Upper lobe of right lung (tissue), 1 donor: ENCODE measurements at regions not wholly inside any gene's neighbourhood (a gene's known extent, or its start where the extent isn't known, plus 50 kb on each side); places are given as distances from the start of the nearest gene placed in this dataset.
"Not testable (repeated sequence)": the region's sequence is repeated elsewhere in the genome, so short reads cannot be mapped to it uniquely, and the experiment has no call there.

ENCODE experiments used
- ATAC-seq: fragments of 200-7000 bp; cut with Tn5 transposase; one replicate; pipeline ENCODE4 v1.9.1; 2020; ENCODE audit warnings: mild to moderate bottlenecking, moderate library complexity
- DNase-seq: peaks from one replicate; pipeline ENCODE4 v3.0.0-alpha.2; 2020
- H3K27ac ChIP-seq: fragments of 200-600 bp; one replicate; pipeline ENCODE4 v1.8.0; 2022
- H3K27me3 ChIP-seq: fragments of 200-600 bp; one replicate; pipeline ENCODE4 v1.8.0; 2022; ENCODE audit warnings: mild to moderate bottlenecking
- H3K36me3 ChIP-seq: fragments of 200-600 bp; one replicate; pipeline ENCODE4 v1.8.0; 2022
- H3K4me1 ChIP-seq: fragments of 200-600 bp; one replicate; pipeline ENCODE4 v1.8.0; 2022
- H3K4me3 ChIP-seq: fragments of 200-600 bp; one replicate; pipeline ENCODE4 v1.8.0; 2022; ENCODE audit warnings: mild to moderate bottlenecking
- H3K9me3 ChIP-seq: fragments of 200-600 bp; one replicate; pipeline ENCODE4 v1.8.0; 2022
- intact Hi-C: fragments of 100-400 bp; cut with DNase I; formaldehyde crosslinking; loops from one replicate; pipeline ENCODE4 v1.11.0; 2022
- donor health status: DM: no; HTN: yes; CAD: no; lungs with severe emphysema.

DNA sequence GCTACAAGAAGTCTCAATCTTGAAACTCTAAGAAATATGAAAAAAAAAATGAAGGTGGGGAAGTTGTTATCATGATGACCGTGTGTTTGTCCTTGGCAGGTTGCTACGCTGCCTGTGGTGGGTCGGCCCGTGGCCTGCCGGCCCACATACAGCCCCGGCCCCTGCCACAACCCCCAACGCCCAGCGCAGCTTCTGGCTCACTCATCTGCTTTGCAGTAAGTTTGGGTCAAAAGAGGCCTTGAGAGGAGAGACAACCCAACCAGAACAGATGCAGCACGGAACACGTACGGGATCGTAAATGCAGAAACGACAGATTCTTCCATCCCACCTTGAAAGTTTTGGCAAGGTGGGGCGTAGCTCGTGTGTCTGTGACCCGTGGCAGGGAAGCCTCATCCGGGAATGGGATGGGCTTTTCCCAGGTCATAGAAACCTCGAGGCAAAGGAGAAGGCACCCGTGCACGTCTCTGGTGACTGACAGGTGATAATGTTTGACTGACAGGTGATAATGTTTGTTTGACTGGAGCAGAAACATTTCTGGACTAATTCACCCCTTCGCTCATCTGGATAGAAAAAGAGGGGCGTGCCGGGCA is 206.1 kb upstream of the ZNF469 start:
- ATAC-seq, intact Hi-C loops: not testable (repeated sequence)

GRCh38 chr16:88178251-88178650 is 204.5 kb upstream of the ZNF469 start:
- H3K9me3 ChIP-seq, intact Hi-C loops, H3K4me3 ChIP-seq, H3K36me3 ChIP-seq, H3K4me1 ChIP-seq, H3K27me3 ChIP-seq, H3K27ac ChIP-seq: not testable (repeated sequence)
- ATAC-seq (peak; percentile 20), DNase-seq (peak; percentile 23)

More for the DNA sequence above, 206.1 kb upstream of the ZNF469 start:
- not testable (repeated sequence) for H3K36me3 ChIP-seq, H3K4me1 ChIP-seq, H3K4me3 ChIP-seq, H3K27me3 ChIP-seq, H3K9me3 ChIP-seq, H3K27ac ChIP-seq
- peak; percentile 48 for DNase-seq

DNA sequence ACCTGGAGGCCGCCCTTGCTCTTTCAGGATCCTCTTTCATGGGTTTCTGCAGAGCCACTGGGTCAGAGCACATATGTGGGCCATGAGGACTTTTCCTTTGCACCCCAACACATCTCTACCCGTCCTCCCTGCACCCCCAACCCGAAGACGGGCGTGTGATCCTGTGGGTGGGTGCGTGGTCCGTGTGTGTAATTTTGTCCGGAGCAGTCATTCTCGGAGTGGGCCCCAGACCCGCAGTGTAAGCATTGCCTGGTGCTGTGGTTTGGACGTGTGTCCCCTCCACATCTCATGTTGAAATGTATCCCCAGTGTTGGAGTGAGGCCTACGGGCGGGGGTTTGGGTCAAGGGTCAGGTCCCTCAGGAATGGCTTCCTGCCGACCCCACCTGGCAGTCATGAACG is 203.9 kb upstream of the ZNF469 start:
- ATAC-seq, H3K4me3 ChIP-seq, H3K4me1 ChIP-seq, H3K27me3 ChIP-seq, H3K36me3 ChIP-seq, intact Hi-C loops, H3K27ac ChIP-seq, H3K9me3 ChIP-seq: not testable (repeated sequence)
- peak; percentile 36 for DNase-seq

- H3K4me3 ChIP-seq, H3K27ac ChIP-seq, H3K36me3 ChIP-seq, H3K4me1 ChIP-seq, H3K27me3 ChIP-seq, intact Hi-C loops, ATAC-seq, H3K9me3 ChIP-seq: not testable (repeated sequence)
- DNase-seq: peak; percentile 40
Observed at GRCh38 chr16:88182967-88183881, 199.5 kb upstream of the ZNF469 start.

DNA sequence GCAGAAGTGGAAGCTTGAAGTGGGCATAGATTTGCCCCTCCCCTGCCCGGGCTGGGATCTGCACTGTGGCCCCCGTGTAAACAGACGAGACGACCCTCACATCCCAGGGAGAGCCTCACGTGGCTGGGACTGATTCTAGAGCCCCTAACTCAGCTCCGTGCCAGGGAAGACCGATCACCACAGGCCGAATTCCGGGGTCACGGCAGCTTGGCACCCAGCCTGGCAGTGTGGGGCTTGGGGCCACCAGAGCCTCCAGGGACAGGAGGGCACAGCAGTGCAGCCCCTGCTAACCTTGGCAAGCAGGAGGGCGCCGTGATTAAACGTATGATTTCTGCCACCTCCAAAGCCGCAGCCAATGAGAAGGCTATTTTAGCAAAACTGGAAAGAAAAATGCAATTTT is 198.7 kb upstream of the ZNF469 start:
- H3K27ac ChIP-seq, H3K4me3 ChIP-seq, intact Hi-C loops, H3K36me3 ChIP-seq, H3K9me3 ChIP-seq, H3K27me3 ChIP-seq, ATAC-seq, H3K4me1 ChIP-seq: not testable (repeated sequence)
- peak; percentile 36 for DNase-seq

- H3K36me3 ChIP-seq, H3K4me3 ChIP-seq, H3K27ac ChIP-seq, ATAC-seq, intact Hi-C loops, H3K4me1 ChIP-seq, H3K9me3 ChIP-seq, H3K27me3 ChIP-seq: not testable (repeated sequence)
- peak; percentile 38 for DNase-seq
Observed at GRCh38 chr16:88184566-88185355, 198.0 kb upstream of the ZNF469 start.

DNA sequence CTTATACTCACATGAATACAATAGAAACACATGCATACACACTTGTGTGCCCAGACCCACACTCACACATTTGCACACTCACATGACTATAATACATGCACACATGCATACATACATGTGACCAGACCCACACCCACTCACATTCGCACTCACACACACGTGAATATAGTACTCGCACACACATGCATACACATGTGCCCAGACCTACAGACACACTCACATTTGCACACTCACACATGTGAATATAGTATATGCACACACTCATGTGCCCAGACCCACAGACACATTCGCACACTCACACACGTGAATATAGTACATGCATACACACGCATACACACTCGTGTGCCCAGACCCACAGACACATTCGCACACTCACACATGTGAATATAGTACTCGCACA is 197.4 kb upstream of the ZNF469 start:
- intact Hi-C loops, H3K27me3 ChIP-seq, ATAC-seq, H3K27ac ChIP-seq, H3K4me1 ChIP-seq, H3K9me3 ChIP-seq, DNase-seq, H3K36me3 ChIP-seq, H3K4me3 ChIP-seq: not testable (repeated sequence)

DNA sequence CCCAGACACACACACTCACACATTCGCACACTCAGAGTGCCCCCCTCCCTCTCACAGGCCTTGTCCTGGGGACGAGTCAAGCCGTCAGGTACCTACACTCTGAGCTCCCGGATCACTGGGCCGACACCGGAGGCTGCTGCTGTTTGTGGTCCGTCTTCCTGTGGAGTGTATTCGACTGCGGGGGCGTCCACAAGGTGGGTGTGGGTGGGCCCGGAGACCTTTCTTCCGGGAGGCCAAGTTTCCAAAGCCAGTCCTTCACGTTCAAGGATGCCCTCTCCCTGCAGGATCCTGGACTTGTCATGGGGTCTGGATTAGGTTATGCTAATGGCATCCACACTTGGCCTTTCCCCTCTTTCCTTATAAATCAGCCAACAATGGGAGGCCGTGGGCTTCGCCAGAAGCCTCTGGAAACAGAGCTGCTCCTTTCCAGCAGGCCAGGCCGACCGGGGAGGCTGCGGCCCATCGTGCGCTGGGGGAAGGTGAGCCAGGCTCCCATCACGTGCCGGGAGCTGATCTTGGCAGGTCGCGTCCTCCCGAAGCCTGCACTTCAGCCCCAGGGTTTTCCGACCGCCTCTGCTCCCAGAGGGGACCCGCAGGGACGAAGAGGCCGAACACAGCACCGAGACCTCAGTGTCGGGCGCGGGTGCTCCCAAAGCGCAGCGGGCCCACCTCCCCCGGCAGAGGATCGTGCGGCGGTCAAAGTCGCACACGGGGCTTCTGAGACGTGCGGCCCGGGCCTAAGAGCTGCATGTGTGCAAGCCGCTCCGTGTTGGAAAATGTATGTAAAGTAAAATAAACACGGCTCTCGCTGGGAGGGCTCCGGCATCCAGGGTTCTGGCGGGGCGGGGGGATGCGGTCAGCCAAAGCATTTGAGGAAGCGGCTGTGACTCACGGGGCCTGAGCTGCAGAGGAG is 196.5 kb upstream of the ZNF469 start:
- ATAC-seq, H3K36me3 ChIP-seq, H3K27me3 ChIP-seq, intact Hi-C loops, H3K9me3 ChIP-seq, H3K4me3 ChIP-seq, H3K4me1 ChIP-seq, H3K27ac ChIP-seq: not testable (repeated sequence)
- peak; percentile 55 for DNase-seq

DNA sequence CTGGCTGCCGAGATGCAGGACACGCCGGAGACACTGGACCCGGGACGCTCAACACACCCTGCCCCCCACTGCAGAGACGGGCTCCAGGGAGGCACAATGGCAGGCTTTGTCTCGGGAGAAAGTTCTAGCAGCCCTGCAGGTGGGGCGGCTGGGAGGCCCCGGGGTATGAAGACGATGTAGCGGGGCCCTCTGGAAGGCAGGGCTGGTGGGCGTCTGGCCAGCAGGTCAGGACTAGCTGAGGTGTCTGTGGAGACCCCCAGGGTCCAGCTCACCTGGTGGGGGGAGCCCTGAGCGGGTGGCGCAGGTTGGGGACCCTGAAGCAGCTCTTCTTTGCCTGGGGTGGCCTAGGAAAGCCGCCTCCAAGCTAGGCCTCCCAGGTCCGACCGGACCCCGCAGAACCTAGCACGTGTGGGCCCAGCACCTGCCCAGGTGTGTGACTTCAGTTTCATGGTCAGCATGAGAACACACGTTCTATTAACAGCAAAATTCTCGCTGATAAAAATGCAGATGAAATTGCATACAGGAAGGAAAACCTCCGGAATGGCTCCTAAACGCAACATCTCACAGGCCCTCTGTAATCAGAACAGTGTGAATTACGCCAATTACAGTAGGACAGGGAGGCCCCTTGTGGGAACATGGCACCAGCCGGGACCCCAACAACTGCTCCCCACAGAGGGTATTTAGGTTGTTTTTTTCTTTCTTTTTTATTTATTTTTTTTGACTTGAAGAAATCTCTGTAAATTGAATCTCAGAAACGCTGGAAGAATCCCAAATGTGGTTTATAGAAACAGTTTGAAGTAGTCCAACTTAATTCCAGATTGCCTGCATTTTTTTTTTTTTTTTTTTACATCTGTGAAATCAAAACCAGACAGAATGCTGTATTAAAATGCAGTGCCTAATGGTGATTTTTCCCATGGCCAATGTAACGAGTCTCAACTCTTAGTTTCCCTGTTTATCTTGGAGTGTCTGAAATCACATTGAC is 195.6 kb upstream of the ZNF469 start:
- H3K27ac ChIP-seq, H3K27me3 ChIP-seq, H3K4me3 ChIP-seq, H3K4me1 ChIP-seq, intact Hi-C loops, H3K36me3 ChIP-seq, H3K9me3 ChIP-seq: not testable (repeated sequence)
- peak; percentile 34 for DNase-seq
- ATAC-seq: peak; percentile 8

- H3K36me3 ChIP-seq, intact Hi-C loops, H3K27ac ChIP-seq, H3K4me1 ChIP-seq, H3K4me3 ChIP-seq, ATAC-seq, H3K9me3 ChIP-seq, H3K27me3 ChIP-seq: not testable (repeated sequence)
- DNase-seq: peak; percentile 43
Observed at GRCh38 chr16:88188171-88188895, 194.4 kb upstream of the ZNF469 start.

DNA sequence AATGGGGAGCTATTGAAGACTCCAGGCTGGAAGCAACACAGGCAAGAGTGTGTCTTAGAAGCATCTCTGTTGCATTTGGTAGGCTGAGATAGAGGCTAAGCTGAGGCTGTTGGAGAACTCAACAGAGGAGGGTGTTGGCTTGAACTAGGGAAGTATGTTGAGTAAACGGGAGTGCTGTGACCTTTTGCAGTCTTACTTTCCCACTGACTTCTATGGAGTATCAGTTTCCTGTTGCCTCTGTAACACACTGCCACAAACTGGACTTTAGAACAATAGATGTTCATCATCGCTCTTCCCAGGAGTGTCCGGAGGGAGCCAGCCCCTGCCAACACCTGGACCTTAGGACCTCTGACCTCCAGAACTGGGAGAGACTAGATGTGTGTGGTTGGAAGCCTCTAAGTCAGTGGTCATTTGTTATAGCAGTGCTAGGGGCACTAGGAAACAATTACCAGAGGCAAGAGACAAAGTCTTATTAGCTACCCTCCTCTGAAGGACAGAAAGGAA is 192.1 kb upstream of the ZNF469 start:
- not testable (repeated sequence) for H3K9me3 ChIP-seq, H3K27me3 ChIP-seq, H3K4me1 ChIP-seq, DNase-seq, H3K36me3 ChIP-seq, H3K27ac ChIP-seq, H3K4me3 ChIP-seq
- ATAC-seq: peak; percentile 8
- intact Hi-C loops: loop anchor here (10.0 kb wide), 1 partner anchor 244 kb away; no protein-coding TSS in a partner anchor

GRCh38 chr16:88191168-88191567 is 191.6 kb upstream of the ZNF469 start:
- H3K4me1 ChIP-seq, ATAC-seq, H3K9me3 ChIP-seq, H3K27ac ChIP-seq, H3K36me3 ChIP-seq, H3K27me3 ChIP-seq, H3K4me3 ChIP-seq: not testable (repeated sequence)
- peak; percentile 28 for DNase-seq
- intact Hi-C loops: loop anchor here (10.0 kb wide), 1 partner anchor 244 kb away; no protein-coding TSS in a partner anchor
